GM21529 (cell line): ENCODE measurements at regions not wholly inside any gene's neighbourhood (a gene's known extent, or its start where the extent isn't known, plus 50 kb on each side); places are given as distances from the start of the nearest gene placed in this dataset.
A peak's percentile ranks its signal among the peaks of the same experiment; 100 is the strongest.

Source experiments
- ATAC-seq: cut with Tn5 transposase; IDR thresholded peaks from one replicate; pipeline ENCODE4 v1.9.1; 2021; ENCODE audit not compliant: unreplicated experiment

DNA sequence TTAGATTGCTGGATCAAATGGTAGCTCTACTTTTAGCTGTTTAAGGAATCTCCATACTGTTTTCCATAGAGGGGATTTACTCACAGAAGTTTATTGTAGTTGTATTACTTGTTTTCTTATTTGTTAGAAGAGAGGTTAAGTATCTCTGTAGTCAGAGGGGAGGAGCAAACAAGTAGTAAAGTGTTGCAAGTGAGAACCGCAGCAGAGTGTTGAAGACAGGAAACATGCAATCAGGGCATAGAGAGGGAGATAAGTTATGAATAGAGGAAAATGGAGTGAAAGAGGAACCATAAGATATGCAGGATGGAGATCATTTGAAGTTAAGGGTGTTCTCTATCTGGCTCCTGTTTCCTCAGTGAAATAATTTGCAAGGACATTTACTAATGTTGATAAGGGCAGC is 331.4 kb upstream of the TMEM229A start:
- ATAC-seq: no peak

- no peak for ATAC-seq
Observed at GRCh38 chr7:124354201-124354600, 321.3 kb upstream of the TMEM229A start.

GRCh38 chr7:124351950-124352349 is 319.1 kb upstream of the TMEM229A start:
- no peak for ATAC-seq

GRCh38 chr7:124349443-124349842 is 316.6 kb upstream of the TMEM229A start:
- no peak for ATAC-seq

- ATAC-seq: no peak
Observed at GRCh38 chr7:124338861-124339260, 306.0 kb upstream of the TMEM229A start.

- ATAC-seq: no peak
Observed at GRCh38 chr7:124330731-124331407, 298.0 kb upstream of the TMEM229A start.

DNA sequence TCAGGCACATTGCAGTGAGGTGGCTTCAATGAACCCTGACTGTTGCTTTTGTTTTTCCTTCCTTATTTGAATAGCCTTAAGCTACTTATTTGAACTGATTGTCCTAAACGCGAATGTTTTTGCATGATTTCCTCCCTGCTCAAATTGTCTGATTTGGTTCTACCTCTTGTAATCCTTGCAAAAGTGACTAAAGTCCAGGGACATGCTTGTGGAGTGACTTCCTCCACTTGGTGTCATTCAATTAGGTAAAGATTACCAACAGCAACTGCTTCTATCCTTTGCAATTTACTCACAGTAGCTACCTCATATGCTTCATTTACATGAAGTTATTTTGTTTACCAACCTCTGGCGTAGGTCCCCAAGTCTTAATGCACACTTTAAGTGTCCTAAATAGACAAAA is 295.9 kb upstream of the TMEM229A start:
- no peak for ATAC-seq

- no peak for ATAC-seq
Observed at GRCh38 chr7:124324262-124324661, 291.4 kb upstream of the TMEM229A start.

GRCh38 chr7:124323597-124323996 is 290.7 kb upstream of the TMEM229A start:
- no peak for ATAC-seq

DNA sequence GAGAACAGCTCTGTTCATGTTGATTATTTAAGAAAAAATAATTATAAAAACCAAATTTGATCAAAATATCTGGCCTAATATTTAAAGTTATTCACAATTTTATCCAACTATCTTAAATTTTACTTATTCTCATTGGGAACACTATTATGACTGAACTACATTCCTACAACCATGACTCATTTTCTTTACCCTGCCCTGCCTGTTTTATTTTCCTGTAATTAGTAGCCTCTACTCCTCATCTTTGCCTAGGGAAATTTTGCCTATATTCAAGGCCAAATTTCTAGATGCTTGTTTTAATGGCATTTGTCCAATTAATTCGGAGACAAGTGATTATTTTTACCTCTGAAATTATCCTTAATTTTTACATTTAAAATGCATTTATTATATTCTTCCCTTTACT is 289.7 kb upstream of the TMEM229A start:
- no peak for ATAC-seq

DNA sequence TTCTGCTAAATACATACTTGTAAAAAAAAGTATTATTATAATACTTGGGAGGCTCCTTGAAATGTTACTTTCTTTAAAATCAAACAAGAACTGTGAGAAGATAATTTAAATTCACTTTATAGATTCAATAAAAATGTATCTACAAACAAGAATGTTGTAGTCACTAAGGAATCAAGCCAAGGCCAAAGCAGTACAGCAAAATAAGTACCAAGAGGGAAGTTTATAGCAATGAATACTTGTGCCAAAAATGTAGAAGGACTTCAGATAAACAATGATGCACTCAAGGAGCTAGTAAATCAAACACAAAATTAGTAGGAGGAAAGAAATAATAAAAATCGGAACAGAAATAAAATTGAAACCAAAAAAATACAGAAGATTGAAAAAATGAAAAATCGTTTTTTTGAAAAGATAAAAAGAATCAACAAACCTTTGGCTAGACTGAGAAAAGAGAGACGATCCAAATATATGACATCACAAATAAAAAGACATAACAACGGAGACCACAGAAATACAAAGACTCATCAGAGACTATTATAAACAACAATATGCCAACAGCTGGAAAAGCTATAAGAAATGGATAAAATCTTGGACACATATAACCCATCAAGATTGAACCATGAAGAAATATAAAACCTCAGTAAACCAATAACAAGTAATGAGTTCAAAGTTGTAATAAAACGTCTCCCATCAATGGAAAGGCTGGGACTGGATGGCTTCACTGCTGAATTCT is 286.0 kb upstream of the TMEM229A start:
- ATAC-seq: no peak

- no peak for ATAC-seq
Observed at GRCh38 chr7:124310934-124311390, 278.1 kb upstream of the TMEM229A start.

GRCh38 chr7:124308384-124308783 is 275.5 kb upstream of the TMEM229A start:
- ATAC-seq: no peak

DNA sequence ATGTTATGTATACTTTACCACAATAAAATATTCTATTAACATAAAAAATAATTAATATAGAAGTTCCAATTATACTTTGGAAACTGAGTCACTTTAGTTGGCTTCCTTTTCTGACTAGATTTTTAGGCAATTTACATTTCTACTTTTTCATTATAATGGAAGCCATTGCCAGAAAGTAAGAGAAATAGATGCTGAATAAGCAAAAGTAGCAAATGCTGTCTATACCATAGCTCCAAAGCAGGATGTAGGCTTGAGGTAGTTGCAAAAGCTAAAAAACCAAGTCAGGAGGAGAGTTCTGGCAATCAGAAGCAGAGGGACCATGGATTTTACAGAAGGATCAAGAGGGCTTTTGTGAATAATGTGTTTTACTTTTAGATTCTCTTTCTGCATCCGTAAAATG is 262.4 kb upstream of the TMEM229A start:
- ATAC-seq: no peak

DNA sequence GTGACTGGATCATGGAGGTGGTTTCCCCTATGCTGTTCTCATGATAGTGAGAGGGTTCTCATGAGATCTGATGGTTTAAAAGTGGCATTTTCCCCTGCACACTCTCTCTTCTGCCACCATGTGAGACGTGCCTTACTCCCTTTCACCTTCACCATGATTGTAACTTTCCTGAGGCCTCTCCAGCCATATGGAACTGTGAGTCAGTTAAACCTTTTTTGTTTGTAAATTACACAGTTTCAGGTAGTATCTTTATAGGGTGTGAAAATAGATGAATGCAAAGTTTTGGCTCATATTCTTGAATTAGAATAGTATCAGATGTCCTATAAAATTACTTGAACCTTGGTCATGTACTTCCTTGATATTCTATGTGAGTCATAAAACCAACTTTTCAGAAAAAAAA is 252.1 kb upstream of the TMEM229A start:
- ATAC-seq: no peak

- peak; percentile 100 for ATAC-seq
Observed at GRCh38 chr7:124276005-124276622, 243.2 kb upstream of the TMEM229A start.

DNA sequence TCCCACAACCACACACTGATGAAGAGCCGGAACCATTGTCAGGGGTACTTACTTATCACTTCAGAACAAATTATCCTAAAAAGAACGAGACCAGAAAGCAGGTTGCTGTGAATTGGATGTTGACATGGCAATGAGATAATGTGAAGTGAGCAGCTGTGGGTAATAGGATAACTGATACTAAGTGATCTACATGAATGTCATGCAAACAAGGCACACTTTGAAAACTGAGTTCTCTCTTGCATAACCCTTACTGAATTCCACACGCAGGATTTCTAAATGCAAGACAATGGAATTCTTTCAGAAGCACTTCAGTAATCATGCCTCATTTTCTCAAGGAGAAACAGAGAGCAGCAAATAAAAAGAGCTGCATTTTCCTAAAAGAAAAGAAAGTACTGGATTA is 242.5 kb upstream of the TMEM229A start:
- no peak for ATAC-seq

- ATAC-seq: no peak
Observed at GRCh38 chr7:124269774-124270173, 236.9 kb upstream of the TMEM229A start.

DNA sequence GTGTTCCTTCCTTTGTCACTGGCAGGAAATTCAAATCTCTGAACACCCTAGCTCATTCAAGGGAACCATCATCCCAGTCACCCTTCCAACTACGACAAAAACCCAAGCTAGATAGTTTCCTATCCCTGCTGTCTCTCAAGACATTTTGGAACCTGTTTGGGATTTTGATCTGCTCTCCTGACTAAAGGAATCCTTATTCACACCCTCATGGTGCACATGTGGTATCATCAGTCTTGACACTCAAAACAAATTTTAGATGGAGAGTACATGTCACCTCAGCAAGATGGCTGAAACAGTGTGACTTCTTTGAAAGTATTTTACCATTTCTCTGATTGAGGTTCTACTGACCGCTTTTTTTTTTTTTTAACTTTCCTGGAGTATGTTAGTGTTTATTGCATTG is 234.3 kb upstream of the TMEM229A start:
- no peak for ATAC-seq

- ATAC-seq: peak; percentile 94
Observed at GRCh38 chr7:124263232-124263827, 230.5 kb upstream of the TMEM229A start.

GRCh38 chr7:124261710-124262109 is 228.8 kb upstream of the TMEM229A start:
- ATAC-seq: no peak
